Suprapubic skin (tissue), 3 donors: ENCODE measurements at regions not wholly inside any gene's neighbourhood (a gene's known extent, or its start where the extent isn't known, plus 50 kb on each side); places are given as distances from the start of the nearest gene placed in this dataset.

ENCODE experiments used
- EP300 ChIP-seq: sonication (generic); formaldehyde crosslinking; IDR thresholded peaks from one replicate; pipeline ENCODE4 v1.6.1; 2017; ENCODE audit warnings: antibody characterized with exemption
- TF ChIP-seq, protein P1 (sequence below), 2 donors: fragments of 200-600 bp in 1 of 2; fragments of 450-650 bp in 1 of 2; sonication (generic) in 1 of 2; IDR thresholded peaks; one replicate each; pipeline ENCODE4 v1.5.1; 2016 to 2019; ENCODE audit warnings: antibody characterized with exemption in 2 of 2, mild to moderate bottlenecking in 1 of 2, moderate library complexity in 1 of 2

- TF ChIP-seq, protein P1, sequence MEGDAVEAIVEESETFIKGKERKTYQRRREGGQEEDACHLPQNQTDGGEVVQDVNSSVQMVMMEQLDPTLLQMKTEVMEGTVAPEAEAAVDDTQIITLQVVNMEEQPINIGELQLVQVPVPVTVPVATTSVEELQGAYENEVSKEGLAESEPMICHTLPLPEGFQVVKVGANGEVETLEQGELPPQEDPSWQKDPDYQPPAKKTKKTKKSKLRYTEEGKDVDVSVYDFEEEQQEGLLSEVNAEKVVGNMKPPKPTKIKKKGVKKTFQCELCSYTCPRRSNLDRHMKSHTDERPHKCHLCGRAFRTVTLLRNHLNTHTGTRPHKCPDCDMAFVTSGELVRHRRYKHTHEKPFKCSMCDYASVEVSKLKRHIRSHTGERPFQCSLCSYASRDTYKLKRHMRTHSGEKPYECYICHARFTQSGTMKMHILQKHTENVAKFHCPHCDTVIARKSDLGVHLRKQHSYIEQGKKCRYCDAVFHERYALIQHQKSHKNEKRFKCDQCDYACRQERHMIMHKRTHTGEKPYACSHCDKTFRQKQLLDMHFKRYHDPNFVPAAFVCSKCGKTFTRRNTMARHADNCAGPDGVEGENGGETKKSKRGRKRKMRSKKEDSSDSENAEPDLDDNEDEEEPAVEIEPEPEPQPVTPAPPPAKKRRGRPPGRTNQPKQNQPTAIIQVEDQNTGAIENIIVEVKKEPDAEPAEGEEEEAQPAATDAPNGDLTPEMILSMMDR (IDR thresholded peaks at IDR 0.05) = no peak
- TF ChIP-seq EP300 = no peak
Observed at GRCh38 chr18:61277808-61278207, 55.4 kb upstream of the CDH20 start.
